HCT116 (cell line): ENCODE measurements at regions not wholly inside any gene's neighbourhood (a gene's known extent, or its start where the extent isn't known, plus 50 kb on each side); places are given as distances from the start of the nearest gene placed in this dataset.

ENCODE experiments used
- ATAC-seq: fragments of 200-7000 bp; cut with Tn5 transposase; 2 replicates; pipeline ENCODE4 v1.9.1; 2020; ENCODE audit warnings: mild to moderate bottlenecking, moderate library complexity
- BruUV-seq: library from RNA; stranded (reverse); fragments of 400-500 nt; replicated peaks from 2 replicates; lab custom pipeline; 2021; lab: Mats Ljungman, UMichigan
- CTCF ChIA-PET: fragments of 300-600 bp; sonication (Branson Sonifier 250); formaldehyde crosslinking; loops from one replicate; lab custom pipeline; 2021; ENCODE audit warnings: antibody characterized with exemption; lab: Charles Lee
- POLR2A ChIA-PET: fragments of 300-600, 350-600 bp; sonication (Branson Sonifier 250); formaldehyde crosslinking; loops from one replicate; lab custom pipeline; 2021; ENCODE audit warnings: antibody characterized with exemption; lab: Charles Lee
- RAD21 ChIA-PET, 2 experiments: fragments of 300-600 bp; sonication (Branson Sonifier 250); formaldehyde crosslinking; loops; one replicate each; lab custom pipeline; 2023; ENCODE audit warnings: low total read pairs in 2 of 2; ENCODE audit not compliant: uncharacterized antibody in 2 of 2, unreplicated experiment in 2 of 2, low non-redundant PET in 1 of 2; lab: Charles Lee
- DNase-seq: peaks from one replicate; pipeline ENCODE4 v3.0.0-alpha.2; 2010; ENCODE audit warnings: low read depth, low spot score
- H2AFZ ChIP-seq: fragments of 200-600 bp; shearing (Covaris generic), sonication (generic); 2 replicates; pipeline ENCODE4 v1.6.1; 2017; ENCODE audit warnings: low read depth, mixed run types, mixed read lengths, antibody characterized with exemption, low read length; ENCODE audit not compliant: poor library complexity, severe bottlenecking
- H3K27ac ChIP-seq: 2 replicates; pipeline ENCODE4 v1.5.1; 2012; ENCODE audit warnings: low read depth, low read length
- H3K27me3 ChIP-seq: fragments of 200-600 bp; sonication (generic); 2 replicates; pipeline ENCODE4 v1.6.1; 2016; ENCODE audit warnings: mixed run types, low read length, mixed read lengths; ENCODE audit not compliant: insufficient read depth
- H3K36me3 ChIP-seq, 2 experiments: fragments of 200-500 bp in 1 of 2; fragments of 200-600 bp in 1 of 2; sonication (Bioruptor generic) in 1 of 2; sonication (generic) in 1 of 2; 2 replicates each; pipeline versions ENCODE4 v1.5.1 to v1.6.1; 2014 to 2016; ENCODE audit warnings: low read length in 2 of 2, inconsistent platforms in 1 of 2, mixed read lengths in 1 of 2, mixed run types in 1 of 2; ENCODE audit not compliant: insufficient read depth in 2 of 2, control insufficient read depth in 1 of 2
- H3K4me1 ChIP-seq, 2 experiments: fragments of 200-600 bp in 1 of 2; sonication (generic) in 1 of 2; 2 replicates each; pipeline versions ENCODE4 v1.5.1 to v1.6.1; 2012 to 2017; ENCODE audit warnings: low read length in 2 of 2, inconsistent platforms in 1 of 2, mild to moderate bottlenecking in 1 of 2, mixed read lengths in 1 of 2, mixed run types in 1 of 2, moderate library complexity in 1 of 2; ENCODE audit not compliant: insufficient read depth in 2 of 2, control insufficient read depth in 1 of 2
- H3K4me2 ChIP-seq: fragments of 200-600 bp; sonication (generic); 2 replicates; pipeline ENCODE4 v1.6.1; 2017; ENCODE audit warnings: mixed run types, low read length, mixed read lengths
- H3K4me3 ChIP-seq, 2 experiments: fragments of 200-600 bp in 1 of 2; sonication (generic) in 1 of 2; replicated peaks in 1 of 2; 2 replicates each; pipeline ENCODE4 v1.5.1; 2011 to 2016; ENCODE audit warnings: low read length in 2 of 2, control low read depth in 1 of 2, low read depth in 1 of 2, mild to moderate bottlenecking in 1 of 2, mixed read lengths in 1 of 2, mixed run types in 1 of 2
- H3K79me2 ChIP-seq: fragments of 200-600 bp; sonication (generic); 2 replicates; pipeline ENCODE4 v1.6.1; 2017; ENCODE audit warnings: mild to moderate bottlenecking, mixed run types, low read length, moderate library complexity, mixed read lengths; ENCODE audit not compliant: insufficient read depth
- H3K9ac ChIP-seq: fragments of 200-600 bp; sonication (generic); 2 replicates; pipeline ENCODE4 v1.6.1; 2016; ENCODE audit warnings: low read length, mixed read lengths
- H3K9me2 ChIP-seq: fragments of 200-600 bp; sonication (generic), shearing (Covaris generic); 2 replicates; pipeline ENCODE4 v1.6.1; 2017; ENCODE audit warnings: mixed run types, mild to moderate bottlenecking, moderate library complexity; ENCODE audit not compliant: insufficient read depth
- H3K9me3 ChIP-seq, 2 experiments: fragments of 200-500 bp in 1 of 2; fragments of 200-600 bp in 1 of 2; sonication (Bioruptor generic) in 1 of 2; sonication (generic) in 1 of 2; 2 replicates each; pipeline ENCODE4 v1.6.1; 2014 to 2017; ENCODE audit warnings: low read length in 2 of 2, mixed read lengths in 2 of 2, inconsistent platforms in 1 of 2, low read depth in 1 of 2, mild to moderate bottlenecking in 1 of 2, mixed run types in 1 of 2, moderate library complexity in 1 of 2; ENCODE audit not compliant: control insufficient read depth in 1 of 2, insufficient read depth in 1 of 2
- H4K20me1 ChIP-seq: fragments of 200-600 bp; sonication (generic), shearing (Covaris generic); 2 replicates; pipeline ENCODE4 v1.6.1; 2017; ENCODE audit warnings: mixed run types, mild to moderate bottlenecking, moderate library complexity; ENCODE audit not compliant: insufficient read depth
- CBX3 ChIP-seq: IDR thresholded peaks from 2 replicates; pipeline ENCODE4 v1.6.1; 2012; ENCODE audit warnings: low read depth
- CEBPB ChIP-seq: IDR thresholded peaks from 2 replicates; pipeline ENCODE4 v1.6.1; 2012; ENCODE audit warnings: low read depth
- CTCF ChIP-seq, 3 experiments: fragments of 200-600 bp in 1 of 3; sonication (generic) in 1 of 3; IDR thresholded peaks in 2 of 3; conservative IDR thresholded peaks in 1 of 3; 2 replicates each; pipeline ENCODE4 v1.5.1; 2012 to 2017; ENCODE audit warnings: low read depth in 2 of 3, low read length in 2 of 3, antibody characterized with exemption in 1 of 3, borderline replicate concordance in 1 of 3, control low read depth in 1 of 3, mild to moderate bottlenecking in 1 of 3, mixed read lengths in 1 of 3, mixed run types in 1 of 3, moderate library complexity in 1 of 3; ENCODE audit not compliant: insufficient read depth in 1 of 3
- EGR1 ChIP-seq: IDR thresholded peaks from 2 replicates; pipeline ENCODE4 v1.6.1; 2012; ENCODE audit warnings: low read depth
- FOSL1 ChIP-seq: IDR thresholded peaks from 2 replicates; pipeline ENCODE4 v1.6.1; 2012; ENCODE audit warnings: low read depth
- POLR2A ChIP-seq: IDR thresholded peaks from 2 replicates; pipeline ENCODE4 v1.7.0; 2011; ENCODE audit warnings: borderline replicate concordance; ENCODE audit not compliant: insufficient read depth, insufficient read length; ENCODE audit errors: extremely low read depth
- POLR2AphosphoS5 ChIP-seq: IDR thresholded peaks from 2 replicates; pipeline ENCODE4 v1.6.1; 2011; ENCODE audit warnings: mild to moderate bottlenecking, low read depth, low read length, moderate library complexity
- RAD21 ChIP-seq: IDR thresholded peaks from 2 replicates; pipeline ENCODE4 v1.6.1; 2012; ENCODE audit warnings: low read depth, mild to moderate bottlenecking
- REST ChIP-seq: IDR thresholded peaks from 2 replicates; pipeline ENCODE4 v1.6.1; 2012; ENCODE audit warnings: low read depth
- SIN3A ChIP-seq: IDR thresholded peaks from 2 replicates; pipeline ENCODE4 v1.6.1; 2012; ENCODE audit warnings: low read depth
- SP1 ChIP-seq: IDR thresholded peaks from 2 replicates; pipeline ENCODE4 v1.6.1; 2012; ENCODE audit warnings: low read depth
- TCF7L2 ChIP-seq: IDR thresholded peaks from 2 replicates; pipeline ENCODE4 v1.7.0; 2011; ENCODE audit warnings: borderline replicate concordance, inconsistent platforms; ENCODE audit not compliant: insufficient read depth, insufficient read length; ENCODE audit errors: extremely low read depth
- YY1 ChIP-seq: IDR thresholded peaks from 2 replicates; pipeline ENCODE4 v1.6.1; 2011; ENCODE audit warnings: low read length, low read depth, moderate library complexity, mild to moderate bottlenecking; ENCODE audit not compliant: insufficient replicate concordance; ENCODE audit errors: extremely low read depth
- ZBTB33 ChIP-seq: IDR thresholded peaks from 2 replicates; pipeline ENCODE4 v1.6.1; 2011; ENCODE audit warnings: mild to moderate bottlenecking, low read length, moderate library complexity; ENCODE audit not compliant: insufficient replicate concordance; ENCODE audit errors: extremely low read depth
- ZFX ChIP-seq: fragments of 450-650 bp; IDR thresholded peaks from 2 replicates; pipeline ENCODE4 v1.6.1; 2017
- intact Hi-C: fragments of 100-400 bp; cut with micrococcal nuclease; formaldehyde crosslinking; loops from 2 replicates; pipeline ENCODE4 v1.10.0; 2022

GRCh38 chr12:23093488-23093887 is 468.5 kb downstream of the ETNK1 start:
- Histone ChIP-seq H3K4me2 (no peak overlapping the region), H4K20me1 (no peaks in the 10 kb centered on the region), H3K9me2 (no peaks in the 10 kb centered on the region), H3K27ac (no peak overlapping the region), H3K36me3 (no peaks in the 10 kb centered on the region), H3K4me1 (no peaks in the 10 kb centered on the region), H3K4me3 (no peak overlapping the region), H3K27me3 (no peaks in the 10 kb centered on the region), H3K9me3 (peaks cover 0 to 11% of the 10 kb centered on the region in 2 experiments; a peak in 1 of 4 replicates), H3K9ac (no peak overlapping the region), H2AFZ (no peak overlapping the region), H3K79me2 (no peaks in the 10 kb centered on the region)
- ATAC-seq = no peak
- CTCF ChIA-PET = no interaction called here
- TF ChIP-seq RAD21 (no peak), CBX3 (no peak), EGR1 (no peak), ZBTB33 (no peak), SIN3A (no peak), TCF7L2 (no peak), REST (no peak), CEBPB (no peak), FOSL1 (no peak), SP1 (no peak), YY1 (no peak), POLR2AphosphoS5 (no peak), ZFX (no peak), POLR2A (no peak), CTCF (IDR thresholded peaks at IDR 0.05 in 2 of 3, conservative IDR thresholded peaks at IDR 0.05 in 1 of 3; ENCODE audit: borderline replicate concordance in 1 of 3, insufficient read depth in 1 of 3, low read depth in 2 of 3, low read length in 2 of 3) (no peak)
- no TSS peak for BruUV-seq
- RAD21 ChIA-PET = no interaction called here
- intact Hi-C loops = no loop called here
- POLR2A ChIA-PET = no interaction called here
- no peak for DNase-seq
